BE2C (cell line): ENCODE measurements at regions not wholly inside any gene's neighbourhood (a gene's known extent, or its start where the extent isn't known, plus 50 kb on each side); places are given as distances from the start of the nearest gene placed in this dataset.

Experiments
- DNase-seq: peaks from one replicate; pipeline ENCODE4 v3.0.0-alpha.2; 2020
- H3K27me3 ChIP-seq: fragments of 250-450 bp; sonication (Bioruptor Pico); 2 replicates; pipeline ENCODE4 v1.5.1; 2020; ENCODE audit warnings: mild to moderate bottlenecking
- H3K36me3 ChIP-seq: fragments of 250-450 bp; sonication (Bioruptor Pico); 2 replicates; pipeline ENCODE4 v1.5.1; 2020; ENCODE audit warnings: mild to moderate bottlenecking
- H3K4me1 ChIP-seq: fragments of 250-450 bp; sonication (Bioruptor Pico); 2 replicates; pipeline ENCODE4 v1.5.1; 2020
- H3K4me3 ChIP-seq: 2 replicates; pipeline ENCODE4 v1.5.1; 2011; ENCODE audit warnings: low read depth, low read length
- H3K9me3 ChIP-seq: fragments of 250-450 bp; sonication (Bioruptor Pico); 2 replicates; pipeline ENCODE4 v1.5.1; 2020
- CTCF ChIP-seq: IDR thresholded peaks from 2 replicates; pipeline ENCODE4 v1.5.1; 2012; ENCODE audit warnings: mild to moderate bottlenecking, low read depth, low read length

- no peaks in the 10 kb centered on the region for H3K9me3 ChIP-seq
- no peaks in the 10 kb centered on the region for H3K27me3 ChIP-seq
- H3K36me3 ChIP-seq: no peaks in the 10 kb centered on the region
- no peak for DNase-seq
- no peak for TF ChIP-seq CTCF
- H3K4me3 ChIP-seq: no peak overlapping the region
- H3K4me1 ChIP-seq: no peaks in the 10 kb centered on the region
These were observed 354.6 kb upstream of the CDH11 start for GRCh38 chr16:65476448-65476955.

DNA sequence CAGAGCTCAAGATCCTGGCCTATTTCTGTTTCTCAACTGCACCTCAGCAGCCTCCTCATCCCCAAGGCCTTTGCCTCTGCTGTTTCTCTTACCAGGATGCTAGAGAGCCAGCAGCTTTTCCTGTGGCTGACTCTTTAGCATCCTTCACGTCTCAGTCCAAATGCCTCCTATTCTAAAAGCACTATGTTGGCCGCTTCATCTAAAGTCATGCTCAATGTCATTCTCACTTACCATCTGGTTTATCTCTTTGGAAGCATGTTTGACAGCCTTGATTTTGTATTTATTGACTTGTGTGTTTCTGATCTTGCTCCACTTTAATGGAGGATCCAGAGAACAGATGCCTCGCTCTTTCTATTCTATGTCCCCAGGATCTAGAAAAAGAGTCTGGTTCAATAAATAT is 351.8 kb upstream of the CDH11 start:
- no peak for DNase-seq
- Histone ChIP-seq H3K4me1 (no peaks in the 10 kb centered on the region), H3K27me3 (no peaks in the 10 kb centered on the region), H3K4me3 (no peak overlapping the region), H3K9me3 (no peaks in the 10 kb centered on the region), H3K36me3 (no peaks in the 10 kb centered on the region)
- TF ChIP-seq CTCF: no peak

DNA sequence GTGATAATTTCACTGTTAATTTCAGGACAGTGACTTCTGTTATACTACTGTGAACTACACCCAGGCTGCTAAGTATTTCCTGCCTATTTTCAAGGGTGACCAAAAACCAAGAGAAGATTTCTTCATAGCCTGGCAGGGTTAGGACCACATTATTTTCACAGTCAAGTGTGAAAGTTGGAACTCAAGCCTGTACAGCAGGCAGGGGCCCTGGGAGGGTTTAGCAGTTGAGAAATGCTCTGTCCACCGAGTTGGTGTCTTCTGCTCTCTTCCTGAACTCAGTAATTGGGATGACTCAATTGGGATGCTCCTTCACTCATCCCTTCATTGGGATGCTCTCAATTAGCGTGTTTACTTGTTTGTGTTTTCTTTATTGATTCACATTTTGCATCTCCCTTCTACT is 347.3 kb upstream of the CDH11 start:
- no peak overlapping the region for H3K4me3 ChIP-seq
- no peaks in the 10 kb centered on the region for H3K27me3 ChIP-seq
- no peaks in the 10 kb centered on the region for H3K4me1 ChIP-seq
- H3K9me3 ChIP-seq: no peaks in the 10 kb centered on the region
- TF ChIP-seq CTCF: no peak
- DNase-seq: no peak
- no peaks in the 10 kb centered on the region for H3K36me3 ChIP-seq

GRCh38 chr16:65468133-65468532 is 346.3 kb upstream of the CDH11 start:
- no peak for TF ChIP-seq CTCF
- DNase-seq: no peak
- no peak overlapping the region for H3K4me3 ChIP-seq

GRCh38 chr16:65463652-65464260 is 341.9 kb upstream of the CDH11 start:
- Histone ChIP-seq H3K4me3 (no peak overlapping the region), H3K36me3 (no peaks in the 10 kb centered on the region), H3K4me1 (no peaks in the 10 kb centered on the region), H3K27me3 (no peaks in the 10 kb centered on the region), H3K9me3 (no peaks in the 10 kb centered on the region)
- no peak for DNase-seq
- no peak for TF ChIP-seq CTCF

More at GRCh38 chr16:65468133-65468532, 346.3 kb upstream of the CDH11 start:
- no peaks in the 10 kb centered on the region for H3K27me3 ChIP-seq
- H3K4me1 ChIP-seq: no peaks in the 10 kb centered on the region
- H3K36me3 ChIP-seq: no peaks in the 10 kb centered on the region
- no peaks in the 10 kb centered on the region for H3K9me3 ChIP-seq

- Histone ChIP-seq H3K4me3 (no peak overlapping the region), H3K36me3 (no peaks in the 10 kb centered on the region), H3K9me3 (no peaks in the 10 kb centered on the region), H3K27me3 (no peaks in the 10 kb centered on the region), H3K4me1 (no peaks in the 10 kb centered on the region)
- no peak for DNase-seq
- no peak for TF ChIP-seq CTCF
These were observed 335.2 kb upstream of the CDH11 start for GRCh38 chr16:65457084-65457483.
